ENCODE measurements at regions not wholly inside any gene's neighbourhood (a gene's known extent, or its start where the extent isn't known, plus 50 kb on each side); places are given as distances from the start of the nearest gene placed in this dataset.

GRCh38 chr5:28174691-28175090, 1136.3 kb upstream of the CDH9 start:
- ATAC-seq (no peak), DNase-seq (no peak)
- H3K9me3 ChIP-seq (ENCODE audit: control insufficient read depth, low read length, poor library complexity, severe bottlenecking), result peaks cover 3% of the 10 kb centered on the region
- Mint-ChIP-seq H3K4me3 (no peak overlapping the region), H3K4me1 (no peaks in the 10 kb centered on the region), H3K27me3 (no peaks in the 10 kb centered on the region), H3K27ac (no peak overlapping the region), H3K36me3 (ENCODE audit: low read depth) (no peaks in the 10 kb centered on the region)

- peaks cover under 1% of the 10 kb centered on the region for H3K9me3 ChIP-seq (ENCODE audit: control insufficient read depth, low read length, poor library complexity, severe bottlenecking)
- no peaks in the 10 kb centered on the region for H3K27me3 Mint-ChIP-seq
- no peak overlapping the region for H3K27ac Mint-ChIP-seq
- DNase-seq (no peak), ATAC-seq (no peak)
- no peaks in the 10 kb centered on the region for H3K4me1 Mint-ChIP-seq
- H3K36me3 Mint-ChIP-seq (ENCODE audit: low read depth), result no peaks in the 10 kb centered on the region
- H3K4me3 Mint-ChIP-seq, result no peak overlapping the region
Measured at GRCh38 chr5:28165096-28165495, 1126.7 kb upstream of the CDH9 start.

- no peaks in the 10 kb centered on the region for H3K9me3 ChIP-seq (ENCODE audit: control insufficient read depth, low read length, poor library complexity, severe bottlenecking)
- DNase-seq (no peak), ATAC-seq (no peak)
- H3K4me1 Mint-ChIP-seq, result no peaks in the 10 kb centered on the region
- H3K36me3 Mint-ChIP-seq (ENCODE audit: low read depth), result no peaks in the 10 kb centered on the region
- no peaks in the 10 kb centered on the region for H3K27me3 Mint-ChIP-seq
- no peak overlapping the region for H3K27ac Mint-ChIP-seq
- no peak overlapping the region for H3K4me3 Mint-ChIP-seq
Measured at GRCh38 chr5:28164568-28164967, 1126.2 kb upstream of the CDH9 start.

DNA sequence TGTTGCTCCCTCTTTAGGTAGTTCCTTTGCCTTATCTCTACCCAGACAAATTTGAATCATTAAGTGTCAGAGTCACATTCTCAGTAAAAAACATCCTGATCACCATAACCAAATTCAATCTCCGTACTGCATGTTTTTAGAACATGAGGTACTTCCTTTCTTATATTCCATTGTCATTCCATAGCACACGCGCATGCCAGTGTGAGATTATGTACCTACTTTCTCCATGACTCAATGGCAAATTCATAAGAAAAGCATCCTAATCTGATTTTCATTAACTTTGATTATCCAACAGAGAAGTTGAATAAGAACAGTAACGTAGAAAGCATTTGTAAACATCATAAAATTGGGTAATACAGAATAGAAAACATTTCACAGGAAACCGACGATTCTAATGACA, 1118.6 kb upstream of the CDH9 start:
- Mint-ChIP-seq H3K36me3 (ENCODE audit: low read depth) (no peaks in the 10 kb centered on the region), H3K4me1 (no peaks in the 10 kb centered on the region), H3K4me3 (no peak overlapping the region), H3K27me3 (no peaks in the 10 kb centered on the region), H3K27ac (no peak overlapping the region)
- no peaks in the 10 kb centered on the region for H3K9me3 ChIP-seq (ENCODE audit: control insufficient read depth, low read length, poor library complexity, severe bottlenecking)
- ATAC-seq (no peak), DNase-seq (no peak)

- no peak overlapping the region for H3K27ac Mint-ChIP-seq
Measured at GRCh38 chr5:28143519-28143918, 1105.1 kb upstream of the CDH9 start.

DNA sequence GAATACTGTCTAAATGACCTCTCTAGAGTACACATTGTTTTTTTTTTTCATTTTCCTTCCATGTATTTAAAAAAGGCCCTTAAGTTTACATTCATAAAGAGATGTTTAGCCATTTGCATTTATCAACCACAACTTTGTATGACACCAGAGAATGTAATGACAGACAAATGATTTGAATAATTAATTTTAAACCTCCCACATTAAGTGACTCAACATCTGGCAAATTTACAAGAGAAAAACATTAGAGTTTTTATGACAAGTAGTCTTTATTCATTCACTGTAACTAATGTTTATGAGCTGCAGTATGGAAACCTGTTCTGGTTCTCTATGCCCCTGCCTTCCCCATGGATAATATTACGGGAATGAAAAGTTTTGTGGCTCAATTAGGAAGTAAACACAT, 1093.8 kb upstream of the CDH9 start:
- no peaks in the 10 kb centered on the region for H3K36me3 Mint-ChIP-seq (ENCODE audit: low read depth)
- H3K4me1 Mint-ChIP-seq, result no peaks in the 10 kb centered on the region
- no peak overlapping the region for H3K4me3 Mint-ChIP-seq
- H3K27ac Mint-ChIP-seq, result no peak overlapping the region
- H3K27me3 Mint-ChIP-seq, result no peaks in the 10 kb centered on the region
- DNase-seq, result no peak
- ATAC-seq, result no peak
- H3K9me3 ChIP-seq (ENCODE audit: control insufficient read depth, low read length, poor library complexity, severe bottlenecking), result no peaks in the 10 kb centered on the region

More at GRCh38 chr5:28143519-28143918, 1105.1 kb upstream of the CDH9 start:
- no peaks in the 10 kb centered on the region for H3K9me3 ChIP-seq (ENCODE audit: control insufficient read depth, low read length, poor library complexity, severe bottlenecking)
- DNase-seq (no peak), ATAC-seq (no peak)
- no peaks in the 10 kb centered on the region for H3K27me3 Mint-ChIP-seq
- H3K36me3 Mint-ChIP-seq (ENCODE audit: low read depth), result no peaks in the 10 kb centered on the region
- no peaks in the 10 kb centered on the region for H3K4me1 Mint-ChIP-seq
- no peak overlapping the region for H3K4me3 Mint-ChIP-seq

GRCh38 chr5:28117691-28118090, 1079.3 kb upstream of the CDH9 start:
- H3K36me3 Mint-ChIP-seq (ENCODE audit: low read depth), result no peaks in the 10 kb centered on the region
- H3K4me1 Mint-ChIP-seq, result no peaks in the 10 kb centered on the region
- H3K27ac Mint-ChIP-seq, result no peak overlapping the region
- DNase-seq (no peak), ATAC-seq (no peak)
- H3K4me3 Mint-ChIP-seq, result no peak overlapping the region
- H3K27me3 Mint-ChIP-seq, result no peaks in the 10 kb centered on the region
- no peaks in the 10 kb centered on the region for H3K9me3 ChIP-seq (ENCODE audit: control insufficient read depth, low read length, poor library complexity, severe bottlenecking)

GRCh38 chr5:28117273-28117672, 1078.9 kb upstream of the CDH9 start:
- Mint-ChIP-seq H3K4me3 (no peak overlapping the region), H3K27ac (no peak overlapping the region), H3K4me1 (no peaks in the 10 kb centered on the region), H3K27me3 (no peaks in the 10 kb centered on the region), H3K36me3 (ENCODE audit: low read depth) (no peaks in the 10 kb centered on the region)
- no peaks in the 10 kb centered on the region for H3K9me3 ChIP-seq (ENCODE audit: control insufficient read depth, low read length, poor library complexity, severe bottlenecking)
- DNase-seq (no peak), ATAC-seq (no peak)

GRCh38 chr5:28110781-28111180, 1072.4 kb upstream of the CDH9 start:
- Mint-ChIP-seq H3K27ac (no peak overlapping the region), H3K4me3 (no peak overlapping the region), H3K27me3 (no peaks in the 10 kb centered on the region), H3K36me3 (ENCODE audit: low read depth) (no peaks in the 10 kb centered on the region), H3K4me1 (no peaks in the 10 kb centered on the region)
- H3K9me3 ChIP-seq (ENCODE audit: control insufficient read depth, low read length, poor library complexity, severe bottlenecking), result no peaks in the 10 kb centered on the region
- no peak for DNase-seq
- ATAC-seq, result no peak

GRCh38 chr5:28104080-28104479, 1065.7 kb upstream of the CDH9 start:
- H3K4me3 Mint-ChIP-seq, result no peak overlapping the region
- no peaks in the 10 kb centered on the region for H3K27me3 Mint-ChIP-seq
- DNase-seq (no peak), ATAC-seq (no peak)
- H3K27ac Mint-ChIP-seq, result no peak overlapping the region
- H3K36me3 Mint-ChIP-seq (ENCODE audit: low read depth), result no peaks in the 10 kb centered on the region
- no peaks in the 10 kb centered on the region for H3K9me3 ChIP-seq (ENCODE audit: control insufficient read depth, low read length, poor library complexity, severe bottlenecking)
- no peaks in the 10 kb centered on the region for H3K4me1 Mint-ChIP-seq

DNA sequence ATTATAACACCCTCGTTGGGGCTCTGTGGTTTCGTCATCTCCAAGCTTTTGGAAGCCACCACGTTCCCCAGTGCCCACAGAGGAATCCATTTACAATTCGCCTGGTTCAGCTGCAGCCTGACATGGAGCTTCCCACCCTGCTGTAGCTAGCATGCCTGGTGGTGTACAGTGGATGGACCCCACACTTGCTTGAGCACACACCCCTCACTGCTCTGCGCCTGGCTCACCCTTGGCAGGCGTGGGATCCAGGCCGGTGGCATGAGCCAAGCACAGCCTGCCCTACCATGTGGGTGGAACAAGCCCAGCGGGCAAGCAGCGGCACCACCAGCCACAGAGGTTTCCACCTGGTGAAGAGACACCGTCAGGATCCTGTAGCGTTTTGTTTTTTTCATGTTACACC, 1045.7 kb upstream of the CDH9 start:
- H3K4me1 Mint-ChIP-seq, result no peaks in the 10 kb centered on the region
- ATAC-seq, result no peak
- no peaks in the 10 kb centered on the region for H3K9me3 ChIP-seq (ENCODE audit: control insufficient read depth, low read length, poor library complexity, severe bottlenecking)
- no peak for DNase-seq
- no peaks in the 10 kb centered on the region for H3K27me3 Mint-ChIP-seq
- H3K36me3 Mint-ChIP-seq (ENCODE audit: low read depth), result no peaks in the 10 kb centered on the region
- H3K27ac Mint-ChIP-seq, result no peak overlapping the region
- no peak overlapping the region for H3K4me3 Mint-ChIP-seq

- Mint-ChIP-seq H3K4me3 (no peak overlapping the region), H3K27me3 (no peaks in the 10 kb centered on the region), H3K4me1 (no peaks in the 10 kb centered on the region), H3K36me3 (ENCODE audit: low read depth) (no peaks in the 10 kb centered on the region), H3K27ac (no peak overlapping the region)
- DNase-seq (no peak), ATAC-seq (no peak)
- H3K9me3 ChIP-seq (ENCODE audit: control insufficient read depth, low read length, poor library complexity, severe bottlenecking), result no peaks in the 10 kb centered on the region
Measured at GRCh38 chr5:28082610-28083009, 1044.2 kb upstream of the CDH9 start.

- H3K36me3 Mint-ChIP-seq (ENCODE audit: low read depth), result no peaks in the 10 kb centered on the region
Measured at GRCh38 chr5:28077291-28078240, 1039.2 kb upstream of the CDH9 start.

DNA sequence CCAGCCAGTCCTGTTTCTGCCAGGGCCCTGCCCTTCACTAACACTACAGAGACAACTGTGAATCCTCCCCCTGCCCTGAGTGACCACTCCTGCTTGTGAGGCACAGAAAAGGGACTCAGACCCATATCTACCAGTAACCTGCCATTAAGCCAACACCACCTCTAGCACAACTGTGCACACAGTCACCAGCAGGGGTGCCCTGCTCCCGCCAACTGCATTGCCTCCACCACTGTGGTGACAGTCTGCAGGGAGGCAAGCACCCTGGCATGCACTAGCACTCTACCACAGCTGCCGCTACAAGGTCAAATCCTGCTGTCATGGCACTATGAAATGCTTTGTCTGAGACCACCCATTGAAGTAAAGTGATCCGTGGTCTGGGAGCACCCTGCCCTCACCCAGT, 1028.5 kb upstream of the CDH9 start:
- DNase-seq, result no peak
- no peak overlapping the region for H3K27ac Mint-ChIP-seq
- no peaks in the 10 kb centered on the region for H3K9me3 ChIP-seq (ENCODE audit: control insufficient read depth, low read length, poor library complexity, severe bottlenecking)
- H3K4me1 Mint-ChIP-seq, result no peaks in the 10 kb centered on the region
- H3K27me3 Mint-ChIP-seq, result no peaks in the 10 kb centered on the region
- H3K4me3 Mint-ChIP-seq, result no peak overlapping the region
- no peak for ATAC-seq
- no peaks in the 10 kb centered on the region for H3K36me3 Mint-ChIP-seq (ENCODE audit: low read depth)

More at GRCh38 chr5:28077291-28078240, 1039.2 kb upstream of the CDH9 start:
- H3K27ac Mint-ChIP-seq, result no peak overlapping the region
- no peaks in the 10 kb centered on the region for H3K4me1 Mint-ChIP-seq
- no peak overlapping the region for H3K4me3 Mint-ChIP-seq
- no peaks in the 10 kb centered on the region for H3K9me3 ChIP-seq (ENCODE audit: control insufficient read depth, low read length, poor library complexity, severe bottlenecking)
- no peak for DNase-seq
- no peaks in the 10 kb centered on the region for H3K27me3 Mint-ChIP-seq
- ATAC-seq, result no peak
